HAP-1 (cell line): ENCODE measurements at regions not wholly inside any gene's neighbourhood (a gene's known extent, or its start where the extent isn't known, plus 50 kb on each side); places are given as distances from the start of the nearest gene placed in this dataset.

ENCODE experiments used
- DNase-seq, 2 experiments: peaks; one replicate each; pipeline ENCODE4 v3.0.0-alpha.2; 2016 to 2020; ENCODE audit warnings: low spot score in 2 of 2
- H3K27me3 ChIP-seq: fragments of 250-450 bp; sonication (Bioruptor Pico); 2 replicates; pipeline ENCODE4 v1.5.1; 2020; ENCODE audit warnings: low read depth, mild to moderate bottlenecking, moderate library complexity
- H3K36me3 ChIP-seq: fragments of 250-450 bp; sonication (Bioruptor Pico); replicated peaks from 2 replicates; pipeline ENCODE4 v1.5.1; 2020; ENCODE audit warnings: mild to moderate bottlenecking
- H3K4me1 ChIP-seq: fragments of 250-450 bp; sonication (Bioruptor Pico); 2 replicates; pipeline ENCODE4 v1.5.1; 2020; ENCODE audit warnings: mild to moderate bottlenecking
- H3K4me3 ChIP-seq: fragments of 250-450 bp; sonication (Bioruptor Pico); 2 replicates; pipeline ENCODE4 v1.5.1; 2020; ENCODE audit warnings: mild to moderate bottlenecking, moderate library complexity
- H3K9me3 ChIP-seq: fragments of 250-450 bp; sonication (Bioruptor Pico); 2 replicates; pipeline ENCODE4 v1.5.1; 2020; ENCODE audit warnings: mild to moderate bottlenecking, moderate library complexity
- in situ Hi-C: fragments of 300-500 bp; cut with MboI; formaldehyde crosslinking; loops from 3 replicates; pipeline ENCODE4 v1.14.3; 2020; ENCODE audit warnings: low sequenced_read_pairs, inconsistent platforms, mixed read lengths

DNA sequence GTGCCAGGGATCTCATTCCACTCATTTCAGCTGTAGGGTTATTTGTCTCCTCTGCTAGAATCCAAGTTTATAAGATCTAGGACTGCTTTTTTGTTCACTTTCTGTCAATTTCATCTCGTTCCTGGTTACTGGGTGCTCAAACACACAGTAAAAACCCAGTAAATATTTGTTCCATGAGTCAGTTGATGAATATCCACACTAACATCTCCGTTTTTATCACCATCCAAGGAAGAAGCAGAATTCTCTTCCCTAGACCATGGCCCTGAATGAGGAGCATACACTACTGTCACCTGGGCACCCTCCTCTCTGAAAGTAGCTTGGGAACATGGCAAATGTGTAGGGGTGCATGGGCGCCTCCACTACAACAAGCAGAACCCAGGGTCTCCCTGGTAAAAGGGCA, 390.8 kb downstream of the FOXO1 start:
- Histone ChIP-seq H3K4me1 (no peaks in the 10 kb centered on the region), H3K4me3 (no peak overlapping the region), H3K9me3 (no peaks in the 10 kb centered on the region), H3K36me3 (no peaks in the 10 kb centered on the region), H3K27me3 (no peaks in the 10 kb centered on the region)
- in situ Hi-C loops = no loop called here
- no peak for DNase-seq

DNA sequence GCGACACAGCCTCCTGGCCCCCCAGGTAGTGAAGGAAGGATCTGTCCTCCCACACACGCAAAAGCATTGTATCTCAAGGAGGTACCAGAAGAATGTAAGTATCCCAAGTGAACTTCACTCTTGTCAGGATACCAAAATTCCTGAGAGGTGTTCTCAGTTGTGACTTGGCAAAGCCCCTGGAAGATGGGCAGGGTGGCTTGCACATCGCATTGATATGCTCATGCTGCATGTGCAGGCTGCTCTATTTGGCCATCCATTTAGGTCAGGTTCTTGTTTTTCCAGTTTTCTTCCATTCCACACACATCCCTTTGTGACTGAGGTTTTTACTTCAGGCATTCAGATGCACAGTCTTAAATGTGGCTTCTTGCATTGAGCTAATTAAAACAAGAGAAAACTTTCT, 382.8 kb downstream of the FOXO1 start:
- H3K4me3 ChIP-seq = no peak overlapping the region
- no peaks in the 10 kb centered on the region for H3K36me3 ChIP-seq
- no peaks in the 10 kb centered on the region for H3K4me1 ChIP-seq
- H3K27me3 ChIP-seq = no peaks in the 10 kb centered on the region
- in situ Hi-C loops = no loop called here
- H3K9me3 ChIP-seq = no peaks in the 10 kb centered on the region
- no peak for DNase-seq

DNA sequence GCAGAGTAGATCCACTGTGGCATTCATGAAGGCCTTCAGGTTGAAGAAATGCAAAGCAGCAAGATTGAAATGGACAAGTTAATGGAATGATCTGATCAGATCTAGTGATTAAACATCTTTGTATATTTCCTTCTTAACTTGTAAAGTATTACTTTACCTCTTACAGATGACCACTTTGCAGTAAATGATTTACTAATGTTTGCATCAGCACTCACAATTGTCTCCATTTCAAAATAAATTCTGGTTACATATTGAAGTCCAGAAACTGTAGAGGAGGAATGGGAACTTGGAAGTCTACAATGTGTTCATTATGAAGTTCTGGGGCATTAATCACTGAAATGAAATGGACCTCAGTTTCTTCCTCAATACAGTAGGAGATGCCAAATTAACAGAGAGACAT, 380.8 kb downstream of the FOXO1 start:
- Histone ChIP-seq H3K36me3 (no peaks in the 10 kb centered on the region), H3K4me3 (no peak overlapping the region), H3K4me1 (no peaks in the 10 kb centered on the region), H3K9me3 (no peaks in the 10 kb centered on the region), H3K27me3 (no peaks in the 10 kb centered on the region)
- no peak for DNase-seq
- in situ Hi-C loops = no loop called here

DNA sequence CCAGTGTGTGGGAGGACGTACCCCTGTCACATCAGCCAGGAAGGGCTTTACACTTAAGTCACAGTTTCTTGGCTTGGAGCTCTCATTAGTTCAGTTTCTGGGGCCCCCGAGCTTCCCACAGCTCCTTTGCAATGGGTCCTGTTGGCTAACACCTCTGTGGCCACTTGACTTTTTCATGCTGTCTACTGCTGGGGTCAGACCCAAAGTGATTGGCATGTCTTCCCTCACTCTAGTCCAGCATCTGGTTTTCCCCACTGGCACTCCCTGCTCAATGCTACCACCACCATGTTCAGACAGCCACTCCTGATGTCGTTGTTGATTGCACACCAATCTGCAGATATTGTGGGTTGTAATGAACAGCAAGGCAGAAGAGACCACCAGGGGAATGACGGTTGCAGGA, 379.0 kb downstream of the FOXO1 start:
- Histone ChIP-seq H3K4me3 (no peak overlapping the region), H3K36me3 (no peaks in the 10 kb centered on the region), H3K4me1 (no peaks in the 10 kb centered on the region), H3K9me3 (no peaks in the 10 kb centered on the region), H3K27me3 (no peaks in the 10 kb centered on the region)
- DNase-seq = no peak
- in situ Hi-C loops = no loop called here

DNA sequence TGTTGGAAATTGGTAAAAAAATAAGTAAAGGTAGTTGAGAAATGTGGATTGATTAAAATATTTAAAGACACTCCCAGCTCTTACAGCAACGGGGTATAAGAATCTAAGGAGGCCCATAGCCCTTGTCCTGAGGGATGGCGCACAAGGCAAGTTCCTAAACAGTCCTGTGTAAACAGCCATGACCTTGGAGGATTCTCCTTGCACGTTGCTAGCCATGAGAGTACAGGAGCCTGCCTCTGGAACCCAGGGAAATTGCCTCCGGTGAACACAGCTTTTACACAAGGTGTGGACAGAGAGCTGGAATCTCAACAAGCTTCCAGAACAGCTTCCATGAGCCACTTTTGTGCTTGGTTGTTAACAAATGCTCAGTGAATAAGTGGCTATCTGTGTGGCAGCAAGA, 378.2 kb downstream of the FOXO1 start:
- no peak overlapping the region for H3K4me3 ChIP-seq
- H3K27me3 ChIP-seq = no peaks in the 10 kb centered on the region
- no peaks in the 10 kb centered on the region for H3K4me1 ChIP-seq
- in situ Hi-C loops = no loop called here
- H3K36me3 ChIP-seq = no peaks in the 10 kb centered on the region
- DNase-seq = no peak
- no peaks in the 10 kb centered on the region for H3K9me3 ChIP-seq

DNA sequence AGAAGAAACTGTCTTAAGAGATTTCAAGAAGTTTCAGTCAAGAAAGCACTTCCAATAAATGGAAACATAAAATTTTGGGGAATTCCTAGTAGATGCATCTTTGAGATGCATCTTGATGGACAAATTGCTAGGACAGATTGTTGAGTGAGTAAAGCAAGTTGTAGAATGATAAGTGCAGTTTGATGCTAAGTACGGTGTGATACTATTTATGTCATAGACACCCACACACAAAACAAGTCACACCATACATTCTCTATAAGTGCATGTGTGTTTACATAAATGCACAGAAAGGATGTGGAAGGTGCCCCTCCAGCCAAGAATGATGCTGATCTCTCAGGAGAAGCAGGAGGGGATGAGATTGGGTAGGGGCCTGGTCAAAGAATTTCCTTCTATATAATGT, 375.7 kb downstream of the FOXO1 start:
- Histone ChIP-seq H3K36me3 (no peaks in the 10 kb centered on the region), H3K9me3 (no peaks in the 10 kb centered on the region), H3K27me3 (no peaks in the 10 kb centered on the region), H3K4me3 (no peak overlapping the region), H3K4me1 (no peaks in the 10 kb centered on the region)
- in situ Hi-C loops = no loop called here
- DNase-seq = no peak

DNA sequence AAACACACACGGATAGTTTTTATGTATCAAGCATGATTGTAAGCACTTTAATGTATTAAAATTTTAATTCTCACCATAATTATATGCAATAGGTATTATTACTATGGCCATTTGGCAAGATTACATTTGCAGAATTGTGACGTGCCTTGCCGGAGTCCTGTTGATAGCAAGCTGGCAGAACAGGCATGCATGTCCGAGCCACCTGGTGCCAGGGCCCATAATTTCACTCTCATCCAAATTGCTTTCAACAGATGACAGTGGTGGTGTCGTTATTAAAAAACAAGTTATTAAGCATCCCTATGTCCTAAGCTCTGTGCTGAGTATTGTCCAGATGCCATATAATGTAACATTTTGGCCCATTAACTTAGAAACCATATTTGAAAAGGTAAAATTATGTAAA, 374.3 kb downstream of the FOXO1 start:
- H3K9me3 ChIP-seq = no peaks in the 10 kb centered on the region
- in situ Hi-C loops = no loop called here
- H3K36me3 ChIP-seq = no peaks in the 10 kb centered on the region
- no peak for DNase-seq
- no peak overlapping the region for H3K4me3 ChIP-seq
- H3K4me1 ChIP-seq = no peaks in the 10 kb centered on the region
- no peaks in the 10 kb centered on the region for H3K27me3 ChIP-seq

DNA sequence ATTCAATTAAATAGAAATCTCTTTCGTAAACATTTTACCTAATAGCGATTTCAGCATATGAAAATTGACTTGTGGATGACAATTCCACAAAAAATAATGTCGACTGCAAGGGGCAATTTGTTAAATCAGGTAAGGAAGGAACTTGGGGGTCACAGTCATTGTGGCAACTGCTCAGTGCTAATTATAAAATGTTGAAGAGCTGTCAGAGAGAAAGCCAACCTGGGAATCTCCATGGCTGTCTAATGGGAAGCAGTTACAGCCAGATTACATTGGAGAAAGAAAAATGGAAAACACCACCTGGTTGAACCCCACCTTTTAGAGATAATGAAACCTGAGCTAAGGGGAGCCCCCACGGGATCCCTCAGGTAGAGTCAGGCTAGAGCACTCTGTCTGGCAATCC, 373.9 kb downstream of the FOXO1 start:
- DNase-seq = no peak
- in situ Hi-C loops = no loop called here
- H3K4me1 ChIP-seq = no peaks in the 10 kb centered on the region
- H3K9me3 ChIP-seq = no peaks in the 10 kb centered on the region
- H3K4me3 ChIP-seq = no peak overlapping the region
- H3K36me3 ChIP-seq = no peaks in the 10 kb centered on the region
- no peaks in the 10 kb centered on the region for H3K27me3 ChIP-seq

DNA sequence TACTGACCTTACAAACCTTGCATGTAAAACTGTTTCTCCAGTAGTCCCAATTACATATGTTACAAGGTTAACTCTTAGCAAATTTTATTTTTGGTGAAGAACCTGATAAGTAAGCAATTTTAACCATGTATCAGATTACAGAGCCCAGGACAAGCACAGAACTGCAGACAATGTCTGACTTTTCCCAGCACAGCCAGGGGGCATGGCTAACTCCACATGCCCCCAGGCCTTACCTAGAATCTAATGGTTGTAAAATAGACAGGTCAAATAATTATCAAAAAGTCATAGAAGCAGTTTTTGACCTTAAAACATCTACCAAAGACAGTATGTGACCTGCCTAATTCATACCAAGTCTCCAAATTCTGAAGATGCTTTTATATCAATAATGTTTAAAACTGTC, 364.1 kb downstream of the FOXO1 start:
- DNase-seq = no peak
- Histone ChIP-seq H3K4me3 (no peak overlapping the region), H3K27me3 (no peaks in the 10 kb centered on the region), H3K36me3 (no peaks in the 10 kb centered on the region), H3K9me3 (peaks cover 10% of the 10 kb centered on the region), H3K4me1 (no peaks in the 10 kb centered on the region)
- in situ Hi-C loops = no loop called here

DNA sequence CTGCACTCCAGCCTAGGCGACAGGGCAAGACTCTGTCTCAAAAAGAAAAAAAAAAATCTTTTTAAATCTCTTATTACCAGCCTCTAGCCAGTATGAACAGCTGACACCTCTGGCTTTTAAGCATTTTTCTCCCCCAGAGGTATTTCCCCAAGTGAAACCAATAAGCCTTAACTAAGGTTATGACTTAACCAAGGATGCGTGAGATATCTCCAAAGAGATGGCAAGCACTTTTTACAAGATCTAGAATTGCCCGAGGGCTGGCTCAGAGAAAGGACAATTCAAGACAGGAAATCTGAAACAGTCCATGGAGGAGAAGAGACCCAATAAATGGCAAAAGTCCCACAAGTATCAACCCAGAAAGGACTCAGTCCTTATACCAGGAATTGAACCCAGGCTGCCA, 362.1 kb downstream of the FOXO1 start:
- in situ Hi-C loops = no loop called here
- Histone ChIP-seq H3K4me3 (no peak overlapping the region), H3K36me3 (no peaks in the 10 kb centered on the region), H3K4me1 (no peaks in the 10 kb centered on the region), H3K9me3 (peaks cover 12% of the 10 kb centered on the region), H3K27me3 (no peaks in the 10 kb centered on the region)
- no peak for DNase-seq

DNA sequence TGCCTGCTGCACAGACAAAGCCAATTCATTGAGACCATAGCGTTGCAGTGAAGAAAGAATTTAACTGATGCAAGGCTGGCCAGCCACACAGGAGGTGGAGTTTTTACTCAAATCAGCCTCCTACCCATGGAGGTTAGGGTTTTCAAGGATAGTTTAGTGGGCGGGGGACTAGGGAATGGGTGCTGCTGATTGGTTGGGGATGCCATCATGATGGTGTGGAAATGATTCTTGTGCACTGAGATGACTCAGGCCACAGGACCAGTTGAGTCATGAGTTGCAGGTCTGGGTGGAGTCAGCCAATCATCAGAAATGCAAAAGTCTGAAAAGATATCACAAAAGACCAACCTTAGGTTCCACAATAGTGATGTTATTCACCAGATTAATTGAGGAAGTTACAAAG, 359.6 kb downstream of the FOXO1 start:
- Histone ChIP-seq H3K36me3 (no peaks in the 10 kb centered on the region), H3K9me3 (peaks cover 12% of the 10 kb centered on the region), H3K27me3 (no peaks in the 10 kb centered on the region), H3K4me1 (no peaks in the 10 kb centered on the region), H3K4me3 (no peak overlapping the region)
- in situ Hi-C loops = no loop called here
- DNase-seq = no peak

DNA sequence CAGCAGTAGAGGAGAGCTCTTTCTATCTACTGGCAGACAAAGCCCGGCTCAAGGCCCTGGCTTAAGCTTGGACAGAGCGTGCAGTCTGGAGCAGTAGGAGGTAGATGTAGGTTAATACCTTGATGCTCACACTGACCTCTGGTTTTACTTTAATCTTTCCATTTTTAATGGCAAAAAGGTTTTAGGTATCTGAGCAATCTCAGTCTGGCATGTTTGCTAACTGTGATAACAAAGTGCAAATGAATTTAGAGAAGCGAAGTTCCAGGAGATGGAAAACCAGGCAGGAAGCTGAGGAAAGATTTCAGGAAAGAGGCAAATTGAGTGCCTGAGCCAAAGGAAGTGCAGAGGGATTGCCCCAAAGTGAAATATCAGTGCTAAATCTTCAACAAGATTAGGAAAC, 356.6 kb downstream of the FOXO1 start:
- no peak overlapping the region for H3K4me3 ChIP-seq
- no peaks in the 10 kb centered on the region for H3K4me1 ChIP-seq
- no peaks in the 10 kb centered on the region for H3K27me3 ChIP-seq
- H3K9me3 ChIP-seq = peaks cover 12% of the 10 kb centered on the region
- H3K36me3 ChIP-seq = no peaks in the 10 kb centered on the region
- in situ Hi-C loops = no loop called here
- DNase-seq = no peak

DNA sequence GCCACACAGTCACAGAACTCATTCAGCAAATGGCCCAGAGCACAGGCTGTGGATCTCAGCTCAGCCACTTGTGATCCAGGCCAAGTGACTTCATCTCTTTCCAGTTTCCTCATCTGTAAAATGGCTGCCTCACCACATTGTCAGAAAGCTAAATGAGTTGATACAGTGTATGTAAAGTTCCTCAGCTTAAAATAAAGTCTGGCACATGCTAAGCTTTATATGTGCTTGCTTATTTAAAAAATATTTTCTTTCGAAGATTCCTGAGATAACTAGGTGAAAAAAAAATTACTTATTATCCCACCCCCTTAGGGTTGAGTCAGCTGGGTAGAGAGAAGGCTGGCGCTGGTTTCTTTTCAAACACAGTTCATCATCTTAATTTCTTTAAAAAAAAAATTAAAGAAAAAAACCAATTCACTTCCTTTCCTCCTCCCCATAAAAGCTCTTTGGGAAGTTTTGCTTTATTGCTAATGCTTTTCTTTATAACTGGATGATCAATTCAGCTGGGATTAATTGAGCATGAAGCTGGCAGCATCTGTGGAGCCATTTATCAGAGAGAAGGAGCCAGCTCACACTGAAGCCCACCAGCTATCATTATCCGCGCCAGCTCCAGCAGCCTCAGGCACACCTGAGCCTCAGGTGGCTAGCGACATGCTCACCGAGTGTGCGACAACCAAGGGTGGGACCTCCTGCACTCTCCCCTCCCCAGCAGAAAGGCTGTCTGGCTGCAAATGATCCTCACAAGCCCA, 354.9 kb downstream of the FOXO1 start:
- H3K9me3 ChIP-seq = peaks cover 10% of the 10 kb centered on the region
- no peaks in the 10 kb centered on the region for H3K4me1 ChIP-seq
- no peaks in the 10 kb centered on the region for H3K36me3 ChIP-seq
- no peak overlapping the region for H3K4me3 ChIP-seq
- no peak for DNase-seq
- in situ Hi-C loops = no loop called here
- no peaks in the 10 kb centered on the region for H3K27me3 ChIP-seq

DNA sequence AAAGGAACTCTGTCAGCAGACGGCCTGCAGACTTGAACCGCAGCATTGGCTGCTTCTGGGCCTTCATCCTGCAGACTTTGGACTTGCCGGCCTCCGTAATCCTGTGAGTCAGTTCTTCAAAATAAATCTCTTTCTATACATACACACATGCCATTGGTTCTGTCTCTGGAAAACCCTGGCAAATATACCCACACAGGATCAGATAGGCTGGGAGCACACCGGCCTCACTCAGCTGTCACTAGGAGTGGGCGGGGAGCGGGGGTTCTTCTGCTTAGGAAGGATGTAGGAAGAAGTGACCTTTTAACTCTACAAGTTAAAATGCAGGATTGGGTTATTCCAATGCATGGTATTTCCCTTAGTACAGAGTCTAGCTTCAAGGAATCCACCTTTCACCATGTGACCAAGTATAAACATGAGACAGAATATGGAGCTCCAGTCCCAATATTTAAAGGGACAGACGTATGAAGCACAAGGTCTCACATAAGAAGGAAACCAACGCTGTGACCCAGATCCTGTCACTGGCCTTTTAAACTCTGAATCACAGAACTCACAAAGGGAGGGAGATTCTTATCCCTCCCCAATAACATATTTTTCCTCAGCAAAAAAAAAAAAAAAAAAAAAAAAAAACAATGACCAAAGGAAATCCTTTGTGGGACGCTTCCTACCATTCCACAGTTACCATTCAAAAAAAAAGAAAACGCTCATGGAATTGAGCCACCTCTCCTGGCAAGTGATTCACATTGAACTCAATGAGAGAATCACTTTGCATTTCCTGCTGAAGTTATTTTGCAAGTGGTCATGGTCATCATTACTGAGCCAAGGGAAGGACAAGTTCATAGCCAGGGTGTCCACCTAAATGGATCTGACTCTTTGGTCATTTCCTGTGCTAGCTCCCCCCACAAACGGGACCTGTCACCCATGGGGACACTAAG, 352.9 kb downstream of the FOXO1 start:
- Histone ChIP-seq H3K27me3 (no peaks in the 10 kb centered on the region), H3K4me3 (no peak overlapping the region), H3K4me1 (peaks cover 10% of the 10 kb centered on the region), H3K9me3 (no peaks in the 10 kb centered on the region), H3K36me3 (no peaks in the 10 kb centered on the region)
- no peak for DNase-seq
- in situ Hi-C loops = no loop called here
